Fibroblast of the aortic adventitia (primary cell): ENCODE measurements at regions not wholly inside any gene's neighbourhood (a gene's known extent, or its start where the extent isn't known, plus 50 kb on each side); places are given as distances from the start of the nearest gene placed in this dataset.

Experiments
- DNase-seq: peaks from one replicate; pipeline ENCODE4 v3.0.0-alpha.2; 2010; ENCODE audit warnings: low read depth
- H3K4me3 ChIP-seq: 2 replicates; pipeline ENCODE4 v1.5.1; 2011; ENCODE audit warnings: low read depth, mild to moderate bottlenecking, control low read depth, low read length, moderate library complexity
- TF ChIP-seq, protein P1 (sequence below): IDR thresholded peaks from 2 replicates; pipeline ENCODE4 v1.5.1; 2011; ENCODE audit warnings: mild to moderate bottlenecking, low read length, control low read depth, inconsistent platforms; ENCODE audit not compliant: insufficient read depth

DNA sequence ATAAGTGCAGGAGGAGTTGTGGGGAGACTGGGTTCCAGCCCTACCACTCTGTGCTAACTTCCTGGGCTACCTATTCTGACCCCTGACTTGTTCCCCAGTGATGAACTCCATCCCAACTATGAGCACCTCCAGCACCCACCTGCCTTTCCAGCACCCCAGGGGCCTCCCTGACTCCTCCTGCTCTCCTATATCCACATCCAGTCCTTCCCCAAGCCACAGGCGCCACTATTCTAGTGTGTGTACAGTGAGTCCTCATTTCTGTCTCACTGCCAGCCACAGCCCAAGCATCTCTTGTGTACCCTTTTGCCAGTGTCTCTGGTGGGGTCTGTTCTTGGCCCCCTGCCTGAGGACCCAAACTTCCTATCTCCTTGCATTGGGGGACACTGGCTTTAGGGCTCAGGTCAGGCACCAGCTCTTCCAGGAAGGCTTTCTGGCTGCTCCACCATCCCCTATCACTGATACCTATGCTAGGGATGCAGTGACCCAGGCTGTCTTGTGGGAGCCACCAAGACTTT lies 145.2 kb downstream of the INHBB start:
- no peak for DNase-seq
- H3K4me3 ChIP-seq: no peak overlapping the region
- TF ChIP-seq, protein P1, sequence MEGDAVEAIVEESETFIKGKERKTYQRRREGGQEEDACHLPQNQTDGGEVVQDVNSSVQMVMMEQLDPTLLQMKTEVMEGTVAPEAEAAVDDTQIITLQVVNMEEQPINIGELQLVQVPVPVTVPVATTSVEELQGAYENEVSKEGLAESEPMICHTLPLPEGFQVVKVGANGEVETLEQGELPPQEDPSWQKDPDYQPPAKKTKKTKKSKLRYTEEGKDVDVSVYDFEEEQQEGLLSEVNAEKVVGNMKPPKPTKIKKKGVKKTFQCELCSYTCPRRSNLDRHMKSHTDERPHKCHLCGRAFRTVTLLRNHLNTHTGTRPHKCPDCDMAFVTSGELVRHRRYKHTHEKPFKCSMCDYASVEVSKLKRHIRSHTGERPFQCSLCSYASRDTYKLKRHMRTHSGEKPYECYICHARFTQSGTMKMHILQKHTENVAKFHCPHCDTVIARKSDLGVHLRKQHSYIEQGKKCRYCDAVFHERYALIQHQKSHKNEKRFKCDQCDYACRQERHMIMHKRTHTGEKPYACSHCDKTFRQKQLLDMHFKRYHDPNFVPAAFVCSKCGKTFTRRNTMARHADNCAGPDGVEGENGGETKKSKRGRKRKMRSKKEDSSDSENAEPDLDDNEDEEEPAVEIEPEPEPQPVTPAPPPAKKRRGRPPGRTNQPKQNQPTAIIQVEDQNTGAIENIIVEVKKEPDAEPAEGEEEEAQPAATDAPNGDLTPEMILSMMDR: no peak

DNA sequence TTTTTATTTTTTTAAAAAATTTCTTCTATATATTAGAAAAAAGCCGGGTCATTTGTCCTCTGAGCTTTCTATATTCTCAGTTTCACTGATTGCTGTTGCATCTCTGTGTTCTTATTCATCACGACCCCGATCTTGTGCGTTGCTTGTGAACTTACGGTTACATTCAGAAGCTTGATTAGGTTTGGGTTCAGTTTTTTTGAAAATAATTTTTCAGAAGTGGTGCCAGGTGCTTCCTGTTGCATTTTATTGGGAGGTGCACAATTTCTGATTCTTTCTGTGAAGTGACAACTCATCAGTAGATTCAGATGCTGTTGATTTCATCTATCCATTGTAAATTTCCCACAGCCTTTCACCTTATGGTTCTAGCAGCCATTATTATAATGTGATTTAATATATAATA lies 147.3 kb downstream of the INHBB start:
- no peak for DNase-seq
- no peak overlapping the region for H3K4me3 ChIP-seq
- TF ChIP-seq, protein P1: no peak

DNA sequence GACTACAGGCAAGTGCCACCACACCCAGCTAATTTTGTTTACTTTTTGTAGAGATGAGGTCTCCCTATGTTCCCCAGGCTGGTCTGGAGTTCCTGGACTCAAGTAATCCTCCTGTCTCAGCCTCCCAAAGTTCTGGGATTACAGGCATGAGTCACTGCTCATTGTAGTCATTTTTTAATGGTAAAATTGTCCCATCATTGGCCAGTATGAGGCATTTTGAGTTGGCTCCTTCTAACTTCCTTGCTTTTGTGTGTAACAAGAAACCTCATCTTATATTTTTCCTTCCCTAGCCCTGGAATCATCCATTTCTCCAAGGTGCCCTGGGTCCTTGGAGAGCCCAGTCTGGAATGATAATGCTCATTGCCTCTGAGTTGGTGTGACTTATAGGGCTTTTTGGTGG lies 148.5 kb downstream of the INHBB start:
- TF ChIP-seq, protein P1: no peak
- H3K4me3 ChIP-seq: no peak overlapping the region
- DNase-seq: no peak

DNA sequence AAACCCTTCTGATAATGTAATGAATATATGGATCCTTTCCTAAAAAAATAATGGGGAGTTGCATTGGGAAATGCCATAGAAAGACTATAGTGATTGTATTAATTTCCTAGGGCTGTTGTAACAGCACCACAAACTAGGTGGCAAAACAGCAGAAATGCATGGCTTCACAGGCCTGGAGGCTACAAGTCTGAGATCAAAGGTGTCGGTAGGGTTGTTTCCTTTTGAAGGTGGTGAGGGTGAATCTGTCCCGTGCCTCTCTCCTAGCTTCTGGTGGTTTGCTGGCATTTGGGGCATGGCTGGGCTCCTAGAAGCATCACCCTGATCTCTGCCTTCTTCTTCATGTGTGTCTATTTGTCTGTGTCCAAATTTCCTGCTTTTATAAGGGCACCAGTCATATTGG lies 149.7 kb downstream of the INHBB start:
- no peak overlapping the region for H3K4me3 ChIP-seq
- no peak for DNase-seq
- TF ChIP-seq, protein P1: no peak

DNA sequence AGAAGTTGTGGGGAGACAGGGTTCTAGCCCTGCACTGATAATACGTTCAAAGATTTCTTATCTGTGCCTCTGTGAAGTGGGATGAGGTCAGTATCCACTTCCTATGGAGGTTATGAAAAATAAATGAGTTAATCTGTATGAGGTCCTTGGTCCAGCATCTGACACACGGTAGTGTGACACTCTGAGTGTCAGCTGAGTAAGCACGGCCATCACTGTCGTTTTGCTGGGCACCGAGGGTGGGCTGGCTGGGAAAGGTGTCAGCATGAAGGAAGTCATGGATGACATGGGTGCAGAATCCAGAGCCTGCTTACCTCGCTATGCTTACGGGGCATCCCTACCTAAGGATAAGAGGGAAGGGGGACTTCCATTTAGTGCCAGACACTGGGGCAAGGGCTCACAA lies 150.3 kb downstream of the INHBB start:
- no peak for DNase-seq
- TF ChIP-seq, protein P1: no peak
- no peak overlapping the region for H3K4me3 ChIP-seq

DNA sequence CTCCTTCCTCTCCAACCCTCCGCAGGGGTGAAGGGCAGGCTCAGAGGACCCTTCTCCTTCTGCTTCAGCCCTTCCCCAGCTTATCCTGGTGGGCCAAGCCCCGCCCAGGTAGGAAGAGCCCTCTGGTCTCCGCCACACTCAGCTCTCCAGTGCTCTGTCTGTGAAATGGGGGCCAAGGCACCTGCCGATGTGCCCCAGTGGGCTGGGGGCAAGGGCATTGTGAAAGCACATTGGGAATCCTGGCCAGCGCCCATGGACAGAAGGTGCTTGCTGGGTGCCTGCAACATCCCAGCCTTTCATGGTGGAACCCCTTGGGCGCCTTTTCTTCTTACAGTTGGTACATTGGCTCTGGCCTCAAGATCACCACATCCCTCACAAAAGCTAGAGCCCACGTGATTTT lies 150.8 kb downstream of the INHBB start:
- H3K4me3 ChIP-seq: no peak overlapping the region
- TF ChIP-seq, protein P1: no peak
- no peak for DNase-seq

DNA sequence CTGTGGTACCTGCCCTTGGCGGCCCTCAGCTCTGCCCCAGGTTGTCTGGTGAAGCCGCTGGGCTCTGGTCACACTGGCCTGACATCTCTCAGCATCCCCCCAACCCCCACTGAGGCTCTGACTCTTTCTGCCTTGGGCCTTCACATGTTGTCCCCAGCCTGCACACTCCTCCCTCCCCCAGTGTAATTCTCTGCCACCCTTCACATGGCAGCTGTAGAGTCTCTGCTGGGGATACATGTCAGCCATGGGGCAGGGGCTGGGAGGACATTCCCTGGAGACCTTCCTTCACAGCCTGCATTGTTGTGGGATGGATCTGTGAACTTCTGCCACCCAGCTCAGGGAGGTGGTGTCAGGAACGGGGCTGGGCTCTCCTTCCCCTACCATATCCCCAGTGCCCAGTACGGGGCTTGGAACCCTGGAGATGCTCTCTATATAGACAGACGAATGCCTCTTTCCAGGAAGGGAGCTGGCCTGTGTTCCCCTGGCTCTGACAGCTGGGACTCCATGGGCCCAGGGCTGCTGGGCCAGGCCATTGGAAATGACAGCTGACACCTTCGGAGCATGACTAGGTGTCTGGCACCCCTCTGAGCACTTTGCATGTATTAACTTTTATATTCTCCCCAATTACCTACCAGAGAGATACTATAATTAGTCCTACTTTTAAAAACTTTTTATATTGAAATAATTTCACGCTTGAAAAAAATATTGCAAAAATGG lies 151.5 kb downstream of the INHBB start:
- DNase-seq: no peak
- TF ChIP-seq, protein P1: no peak
- H3K4me3 ChIP-seq: no peak overlapping the region
